ENCODE measurements at regions not wholly inside any gene's neighbourhood (a gene's known extent, or its start where the extent isn't known, plus 50 kb on each side); places are given as distances from the start of the nearest gene placed in this dataset.

DNA sequence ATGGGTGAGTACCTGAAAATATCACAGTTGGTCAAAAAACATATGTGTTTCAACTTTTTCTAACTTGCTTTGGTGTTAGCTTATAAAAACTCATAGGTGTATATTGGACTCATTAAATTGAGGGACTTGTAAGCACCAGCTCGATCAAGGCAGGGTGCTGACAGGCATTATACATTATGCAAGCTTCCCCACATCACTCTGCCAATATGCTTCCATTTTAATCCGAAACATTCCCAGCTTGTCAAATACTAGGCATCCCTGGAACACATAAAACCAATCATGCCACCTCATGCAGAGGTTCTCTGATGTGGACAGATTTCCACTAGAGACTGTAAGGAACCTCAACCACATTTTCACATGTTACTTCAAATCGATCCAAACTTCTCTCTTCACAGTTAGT lies 187.3 kb upstream of the NT5E start:
- intact Hi-C loops (cut with micrococcal nuclease; ENCODE audit: unreplicated experiment): no loop called here
- CTCF ChIA-PET: no interaction called here
- ATAC-seq (no peak), DNase-seq (ENCODE audit: low read depth, low spot score) (no peak)
- in situ Hi-C loops (cut with HindIII; ENCODE audit: low pct_unique_long_range_greater_than_20kb, low sequenced_read_pairs): no loop called here
- H3K27ac ChIP-seq (ENCODE audit: low read length): no peak overlapping the region
- H3K9me3 ChIP-seq (ENCODE audit: control insufficient read depth, insufficient read depth, low read depth, low read length): no peaks in the 10 kb centered on the region
- POLR2A ChIA-PET: no interaction called here
- H3K4me1 ChIP-seq (ENCODE audit: control insufficient read depth, insufficient read depth, low read length): no peaks in the 10 kb centered on the region
- no peaks in the 10 kb centered on the region for H3K27me3 ChIP-seq (ENCODE audit: control insufficient read depth, insufficient read depth, low read length)
- no TSS peak for BruUV-seq (replicated peaks)
- H3K4me3 ChIP-seq (ENCODE audit: low read depth in 2 of 2, low read length in 2 of 2): no peak overlapping the region
- H3K36me3 ChIP-seq (ENCODE audit: control insufficient read depth, insufficient read depth, low read length): no peaks in the 10 kb centered on the region
- TF ChIP-seq, protein P1, sequence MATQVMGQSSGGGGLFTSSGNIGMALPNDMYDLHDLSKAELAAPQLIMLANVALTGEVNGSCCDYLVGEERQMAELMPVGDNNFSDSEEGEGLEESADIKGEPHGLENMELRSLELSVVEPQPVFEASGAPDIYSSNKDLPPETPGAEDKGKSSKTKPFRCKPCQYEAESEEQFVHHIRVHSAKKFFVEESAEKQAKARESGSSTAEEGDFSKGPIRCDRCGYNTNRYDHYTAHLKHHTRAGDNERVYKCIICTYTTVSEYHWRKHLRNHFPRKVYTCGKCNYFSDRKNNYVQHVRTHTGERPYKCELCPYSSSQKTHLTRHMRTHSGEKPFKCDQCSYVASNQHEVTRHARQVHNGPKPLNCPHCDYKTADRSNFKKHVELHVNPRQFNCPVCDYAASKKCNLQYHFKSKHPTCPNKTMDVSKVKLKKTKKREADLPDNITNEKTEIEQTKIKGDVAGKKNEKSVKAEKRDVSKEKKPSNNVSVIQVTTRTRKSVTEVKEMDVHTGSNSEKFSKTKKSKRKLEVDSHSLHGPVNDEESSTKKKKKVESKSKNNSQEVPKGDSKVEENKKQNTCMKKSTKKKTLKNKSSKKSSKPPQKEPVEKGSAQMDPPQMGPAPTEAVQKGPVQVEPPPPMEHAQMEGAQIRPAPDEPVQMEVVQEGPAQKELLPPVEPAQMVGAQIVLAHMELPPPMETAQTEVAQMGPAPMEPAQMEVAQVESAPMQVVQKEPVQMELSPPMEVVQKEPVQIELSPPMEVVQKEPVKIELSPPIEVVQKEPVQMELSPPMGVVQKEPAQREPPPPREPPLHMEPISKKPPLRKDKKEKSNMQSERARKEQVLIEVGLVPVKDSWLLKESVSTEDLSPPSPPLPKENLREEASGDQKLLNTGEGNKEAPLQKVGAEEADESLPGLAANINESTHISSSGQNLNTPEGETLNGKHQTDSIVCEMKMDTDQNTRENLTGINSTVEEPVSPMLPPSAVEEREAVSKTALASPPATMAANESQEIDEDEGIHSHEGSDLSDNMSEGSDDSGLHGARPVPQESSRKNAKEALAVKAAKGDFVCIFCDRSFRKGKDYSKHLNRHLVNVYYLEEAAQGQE (IDR thresholded peaks at IDR 0.05; ENCODE audit: insufficient read depth in 1 of 2, low read depth in 2 of 2, low read length in 1 of 2): no peak
- TF ChIP-seq, protein P2, sequence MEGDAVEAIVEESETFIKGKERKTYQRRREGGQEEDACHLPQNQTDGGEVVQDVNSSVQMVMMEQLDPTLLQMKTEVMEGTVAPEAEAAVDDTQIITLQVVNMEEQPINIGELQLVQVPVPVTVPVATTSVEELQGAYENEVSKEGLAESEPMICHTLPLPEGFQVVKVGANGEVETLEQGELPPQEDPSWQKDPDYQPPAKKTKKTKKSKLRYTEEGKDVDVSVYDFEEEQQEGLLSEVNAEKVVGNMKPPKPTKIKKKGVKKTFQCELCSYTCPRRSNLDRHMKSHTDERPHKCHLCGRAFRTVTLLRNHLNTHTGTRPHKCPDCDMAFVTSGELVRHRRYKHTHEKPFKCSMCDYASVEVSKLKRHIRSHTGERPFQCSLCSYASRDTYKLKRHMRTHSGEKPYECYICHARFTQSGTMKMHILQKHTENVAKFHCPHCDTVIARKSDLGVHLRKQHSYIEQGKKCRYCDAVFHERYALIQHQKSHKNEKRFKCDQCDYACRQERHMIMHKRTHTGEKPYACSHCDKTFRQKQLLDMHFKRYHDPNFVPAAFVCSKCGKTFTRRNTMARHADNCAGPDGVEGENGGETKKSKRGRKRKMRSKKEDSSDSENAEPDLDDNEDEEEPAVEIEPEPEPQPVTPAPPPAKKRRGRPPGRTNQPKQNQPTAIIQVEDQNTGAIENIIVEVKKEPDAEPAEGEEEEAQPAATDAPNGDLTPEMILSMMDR (IDR thresholded peaks at IDR 0.05): no peak
- TF ChIP-seq TCF7L2 (IDR thresholded peaks at IDR 0.05; ENCODE audit: low read depth, low read length) (no peak), SIN3A (IDR thresholded peaks at IDR 0.05; ENCODE audit: borderline replicate concordance, insufficient read depth, low read depth, low read length) (no peak), POLR2AphosphoS5 (IDR thresholded peaks at IDR 0.05; ENCODE audit: low read depth, low read length) (no peak)

DNA sequence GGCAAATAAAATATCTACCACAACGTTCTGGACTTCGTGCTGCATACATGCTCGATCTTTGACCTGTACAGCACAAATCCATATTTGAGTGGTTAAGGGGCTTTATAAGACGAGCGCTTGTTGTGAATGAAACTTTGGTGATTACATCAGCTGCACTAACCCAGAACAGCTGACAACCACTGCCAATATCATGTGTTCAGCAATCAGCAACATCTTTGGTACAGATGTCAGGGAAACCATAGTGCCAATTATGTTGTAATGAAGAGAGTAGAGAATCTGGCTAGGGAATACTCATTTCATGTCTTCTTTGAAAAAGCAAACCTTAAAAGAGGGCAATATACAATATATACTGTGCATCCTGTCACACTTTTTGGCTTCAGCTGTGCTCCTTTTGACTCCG lies 188.6 kb upstream of the NT5E start:
- ChIA-PET POLR2A (no interaction called here), CTCF (no interaction called here)
- in situ Hi-C loops (cut with HindIII; ENCODE audit: low pct_unique_long_range_greater_than_20kb, low sequenced_read_pairs) (no loop called here), intact Hi-C loops (cut with micrococcal nuclease; ENCODE audit: unreplicated experiment) (no loop called here)
- ATAC-seq: no peak
- Histone ChIP-seq H3K9me3 (ENCODE audit: control insufficient read depth, insufficient read depth, low read depth, low read length) (no peaks in the 10 kb centered on the region), H3K36me3 (ENCODE audit: control insufficient read depth, insufficient read depth, low read length) (no peaks in the 10 kb centered on the region), H3K27me3 (ENCODE audit: control insufficient read depth, insufficient read depth, low read length) (no peaks in the 10 kb centered on the region), H3K4me1 (ENCODE audit: control insufficient read depth, insufficient read depth, low read length) (no peaks in the 10 kb centered on the region), H3K4me3 (ENCODE audit: low read depth in 2 of 2, low read length in 2 of 2) (no peak overlapping the region), H3K27ac (ENCODE audit: low read length) (no peak overlapping the region)
- TF ChIP-seq POLR2AphosphoS5 (IDR thresholded peaks at IDR 0.05; ENCODE audit: low read depth, low read length) (no peak), TCF7L2 (IDR thresholded peaks at IDR 0.05; ENCODE audit: low read depth, low read length) (no peak), SIN3A (IDR thresholded peaks at IDR 0.05; ENCODE audit: borderline replicate concordance, insufficient read depth, low read depth, low read length) (no peak)
- TF ChIP-seq, protein P1 (IDR thresholded peaks at IDR 0.05; ENCODE audit: insufficient read depth in 1 of 2, low read depth in 2 of 2, low read length in 1 of 2): no peak
- TF ChIP-seq, protein P2 (IDR thresholded peaks at IDR 0.05): no peak
- no peak for DNase-seq (ENCODE audit: low read depth, low spot score)
- BruUV-seq (replicated peaks): no TSS peak
